HG02623 (cell line): ENCODE measurements at regions not wholly inside any gene's neighbourhood (a gene's known extent, or its start where the extent isn't known, plus 50 kb on each side); places are given as distances from the start of the nearest gene placed in this dataset.

Source experiments
- ATAC-seq: cut with Tn5 transposase; IDR thresholded peaks from one replicate; pipeline ENCODE4 v1.9.1; 2021; ENCODE audit warnings: moderate library complexity; ENCODE audit not compliant: unreplicated experiment

GRCh38 chr6:138577151-138577915, 78.0 kb upstream of the NHSL1 start:
- ATAC-seq = no peak

GRCh38 chr6:138580040-138580439, 80.7 kb upstream of the NHSL1 start:
- ATAC-seq = no peak

- no peak for ATAC-seq
These were observed 81.5 kb upstream of the NHSL1 start for GRCh38 chr6:138580801-138581200.

- no peak for ATAC-seq
These were observed 83.3 kb upstream of the NHSL1 start for GRCh38 chr6:138582573-138582972.

GRCh38 chr6:138586638-138587037, 87.3 kb upstream of the NHSL1 start:
- no peak for ATAC-seq

GRCh38 chr6:138588805-138589434, 89.6 kb upstream of the NHSL1 start:
- peak; percentile 32 for ATAC-seq

- peak; percentile 28 for ATAC-seq
These were observed 91.8 kb upstream of the NHSL1 start for GRCh38 chr6:138590796-138591709.

GRCh38 chr6:138592749-138593123, 93.4 kb upstream of the NHSL1 start:
- peak; percentile 52 for ATAC-seq

- peak; percentile 79 for ATAC-seq
These were observed 94.0 kb upstream of the NHSL1 start for GRCh38 chr6:138593124-138593877.

- ATAC-seq = no peak
These were observed 94.8 kb upstream of the NHSL1 start for GRCh38 chr6:138593909-138594757.

- no peak for ATAC-seq
These were observed 95.5 kb upstream of the NHSL1 start for GRCh38 chr6:138594758-138595140.

GRCh38 chr6:138596126-138596525, 96.8 kb upstream of the NHSL1 start:
- ATAC-seq = no peak

- ATAC-seq = no peak
These were observed 97.3 kb upstream of the NHSL1 start for GRCh38 chr6:138596591-138596990.

- no peak for ATAC-seq
These were observed 98.0 kb upstream of the NHSL1 start for GRCh38 chr6:138597336-138597735.

GRCh38 chr6:138598562-138599173, 99.4 kb upstream of the NHSL1 start:
- no peak for ATAC-seq

- ATAC-seq = no peak
These were observed 101.0 kb upstream of the NHSL1 start for GRCh38 chr6:138600261-138600660.

- no peak for ATAC-seq
These were observed 101.4 kb upstream of the NHSL1 start for GRCh38 chr6:138600726-138601125.

GRCh38 chr6:138601128-138601527, 101.8 kb upstream of the NHSL1 start:
- no peak for ATAC-seq

GRCh38 chr6:138605958-138606357, 106.7 kb upstream of the NHSL1 start:
- ATAC-seq = no peak
